ENCODE measurements at regions not wholly inside any gene's neighbourhood (a gene's known extent, or its start where the extent isn't known, plus 50 kb on each side); places are given as distances from the start of the nearest gene placed in this dataset.
"Not testable (repeated sequence)": the region's sequence is repeated elsewhere in the genome, so short reads cannot be mapped to it uniquely, and the experiment has no call there.

DNA sequence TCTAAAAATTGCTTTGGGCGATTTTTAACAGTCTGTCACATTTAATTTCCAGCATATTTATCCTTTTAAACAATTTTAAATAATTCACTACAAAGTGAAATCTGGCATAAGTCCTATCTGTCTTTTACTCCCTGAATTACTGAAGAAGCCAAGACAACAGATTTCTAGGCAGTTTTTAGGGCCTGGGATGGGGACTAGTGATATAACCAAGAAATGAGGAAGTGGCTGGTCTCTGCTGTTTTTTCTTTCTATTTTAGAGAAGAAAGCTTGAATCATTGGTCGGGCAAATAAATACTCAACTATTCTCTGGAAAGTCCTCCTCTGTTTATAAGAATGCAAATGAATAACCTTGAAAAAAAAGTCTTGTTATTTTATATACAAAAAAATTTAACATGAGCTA lies 79.7 kb upstream of the SSBP2 start:
- no peak for DNase-seq (ENCODE audit: low read depth in 2 of 2, low spot score in 1 of 2)

DNA sequence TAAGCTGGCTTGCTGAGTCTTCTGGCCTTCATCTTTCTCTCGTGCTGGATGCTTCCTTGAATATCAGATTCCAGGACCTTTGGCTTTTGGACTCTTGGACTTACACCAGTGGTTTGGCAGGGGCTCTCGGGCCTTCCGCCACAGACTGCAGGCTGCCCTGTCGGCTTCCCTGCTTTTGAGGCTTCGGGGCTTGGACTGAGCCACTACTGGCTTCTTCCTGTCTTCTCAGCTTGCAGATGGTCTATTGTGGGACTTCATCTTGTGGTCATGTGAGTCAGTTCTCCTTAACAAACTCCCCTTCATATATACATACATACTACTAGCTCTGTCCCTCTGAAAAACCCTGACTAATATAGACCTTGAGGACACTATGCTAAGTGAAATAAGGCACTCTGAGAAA lies 78.3 kb upstream of the SSBP2 start:
- DNase-seq (ENCODE audit: low read depth in 2 of 2, low spot score in 1 of 2): no peak

DNA sequence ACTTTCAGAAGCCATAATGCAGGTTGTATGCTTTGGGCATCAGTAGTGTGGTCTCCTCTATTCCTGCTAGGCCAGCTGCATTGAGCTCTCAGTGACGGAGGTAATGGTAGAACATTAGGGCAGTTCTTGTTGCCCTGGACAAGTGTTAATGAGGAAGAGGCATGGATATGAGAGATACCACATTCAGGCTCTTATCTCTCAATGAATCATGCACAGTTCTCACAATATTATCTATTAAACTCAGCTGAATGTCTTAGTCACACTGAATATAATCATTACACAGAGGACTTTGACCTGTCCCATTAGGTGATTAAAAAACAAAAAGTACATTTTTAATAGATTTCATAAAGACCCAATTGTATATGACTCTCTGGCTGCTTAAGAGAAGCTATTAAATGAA lies 76.6 kb upstream of the SSBP2 start:
- DNase-seq (ENCODE audit: low read depth in 2 of 2, low spot score in 1 of 2): no peak

DNA sequence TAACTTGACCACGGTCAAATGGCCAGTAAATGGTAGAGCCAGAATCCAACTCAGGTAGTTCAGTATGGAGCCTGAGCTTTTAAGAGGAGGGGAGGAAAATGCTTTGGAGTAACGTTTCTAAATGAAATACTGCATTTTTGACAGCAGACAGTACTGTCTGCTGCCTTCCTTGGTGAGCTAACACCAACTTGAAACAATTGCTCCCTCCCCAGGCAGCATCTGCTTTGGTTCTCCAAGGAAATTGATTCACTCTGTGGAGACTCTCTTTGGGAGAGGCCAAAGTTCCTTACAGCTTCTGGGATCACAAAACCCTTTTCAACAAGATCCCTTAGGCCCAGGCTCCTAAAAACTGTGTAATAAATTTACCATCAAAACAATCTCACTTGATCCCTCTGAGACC lies 75.2 kb upstream of the SSBP2 start:
- no peak for DNase-seq (ENCODE audit: low read depth in 2 of 2, low spot score in 1 of 2)

DNA sequence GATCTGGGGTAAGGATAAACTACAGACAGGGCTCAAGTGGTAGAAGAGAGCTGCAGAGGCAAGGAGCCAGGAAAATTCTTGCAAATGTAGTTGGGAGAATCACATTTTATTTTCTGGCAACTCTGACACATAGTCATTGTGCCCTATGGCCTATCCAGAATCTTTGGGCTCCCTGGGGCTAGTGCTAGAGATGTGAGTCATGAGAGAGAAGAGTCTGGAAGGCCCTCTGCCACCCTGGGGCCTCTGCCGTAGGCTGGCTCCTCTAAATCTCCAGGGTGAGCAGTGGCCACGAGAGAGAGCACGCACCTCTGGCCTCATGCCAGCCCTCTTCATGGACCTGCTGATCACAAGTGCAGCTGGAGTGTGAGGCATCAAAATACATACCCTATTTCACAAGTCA lies 74.3 kb upstream of the SSBP2 start:
- DNase-seq (ENCODE audit: low read depth in 2 of 2, low spot score in 1 of 2): no peak

DNA sequence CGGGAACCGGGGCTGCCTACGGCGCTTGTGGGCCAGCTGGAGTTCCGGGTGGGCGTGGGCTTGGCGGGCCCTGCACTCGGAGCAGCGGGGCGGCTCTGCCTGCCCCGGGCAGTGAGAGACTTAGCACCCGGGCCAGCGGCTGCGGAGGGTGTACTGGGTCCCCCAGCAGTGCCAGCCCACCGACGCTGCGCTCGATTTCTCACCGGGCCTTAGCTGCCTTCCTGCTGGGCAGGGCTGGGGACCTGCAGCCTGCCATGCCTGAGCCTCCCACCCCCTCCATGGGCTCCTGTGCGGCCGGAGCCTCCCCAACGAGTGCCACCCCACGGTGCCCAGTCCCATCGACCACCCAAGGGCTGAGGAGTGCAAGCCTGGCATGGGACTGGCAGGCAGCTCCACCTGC lies 72.8 kb upstream of the SSBP2 start:
- not testable (repeated sequence) for DNase-seq (ENCODE audit: low read depth in 2 of 2, low spot score in 1 of 2)

DNA sequence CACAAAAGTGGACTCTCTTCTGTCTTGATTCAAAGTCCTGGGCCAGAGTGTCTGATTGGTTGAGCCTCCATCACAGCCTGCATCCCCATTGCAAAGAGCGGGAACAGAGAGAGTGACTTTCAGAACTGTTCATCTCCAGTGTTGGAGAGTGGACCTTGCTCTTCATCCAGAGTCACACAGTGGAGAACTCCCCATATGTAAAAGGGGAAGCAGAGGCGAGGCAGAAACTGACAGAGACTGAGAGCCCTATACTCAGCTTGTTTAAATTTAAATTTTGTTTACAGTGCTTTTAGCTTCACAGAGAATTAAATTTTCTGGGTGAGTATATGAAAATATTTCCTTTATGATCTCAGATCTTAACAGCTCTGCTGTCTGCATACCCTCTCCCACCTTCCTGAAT lies 70.0 kb upstream of the SSBP2 start:
- DNase-seq (ENCODE audit: low read depth in 2 of 2, low spot score in 1 of 2): no peak

DNA sequence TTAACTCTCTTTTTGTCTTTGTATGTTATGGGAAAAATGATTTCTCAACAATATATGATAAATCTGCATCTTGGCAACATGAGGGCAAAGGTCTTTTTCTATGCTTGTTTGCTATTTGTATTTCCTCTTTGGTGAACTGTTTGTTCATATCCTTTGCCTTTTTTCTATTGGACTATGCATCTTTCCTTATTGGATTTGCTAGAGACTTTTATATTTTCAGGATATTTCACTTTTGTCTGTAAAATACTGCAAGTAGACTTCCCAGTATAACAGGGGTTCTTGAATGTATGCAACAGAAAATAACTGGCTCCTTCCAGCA lies 69.4 kb upstream of the SSBP2 start:
- DNase-seq (ENCODE audit: low read depth in 2 of 2, low spot score in 1 of 2): no peak

DNA sequence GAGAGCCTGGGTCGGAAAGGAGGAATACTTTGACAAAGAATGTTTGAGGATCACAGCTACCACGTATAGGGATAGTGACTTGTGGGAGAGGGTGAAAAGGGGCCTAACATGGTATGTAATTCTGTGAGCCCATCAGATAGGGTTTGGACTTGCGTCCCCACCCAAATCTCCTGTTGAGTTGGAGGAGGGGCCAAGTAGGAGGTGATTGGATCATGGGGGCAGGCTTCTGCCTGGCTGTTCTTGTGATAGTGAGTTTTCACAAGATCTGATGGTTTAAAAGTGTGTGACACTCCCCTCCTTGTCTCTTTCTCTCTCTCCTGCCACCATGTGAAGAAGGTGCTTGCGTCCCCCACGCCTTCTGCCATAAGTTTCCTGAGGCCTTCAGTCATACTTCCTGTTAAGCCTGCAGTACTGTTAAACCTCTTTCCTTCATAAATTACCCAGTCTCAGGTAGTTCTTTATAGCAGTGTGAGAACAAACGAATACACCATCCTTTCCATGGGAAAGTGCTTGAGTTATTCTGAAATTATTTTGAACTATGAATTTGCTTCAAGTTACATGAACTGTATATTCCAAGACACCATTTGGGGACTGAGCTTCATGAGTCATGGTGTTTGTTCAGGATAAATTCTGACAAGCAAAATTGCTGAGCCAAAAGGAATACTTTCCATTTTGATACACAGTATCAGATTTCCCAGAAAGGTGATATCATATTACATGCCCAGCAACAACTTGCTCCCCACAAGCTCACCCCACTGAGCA lies 68.8 kb upstream of the SSBP2 start:
- DNase-seq (ENCODE audit: low read depth in 2 of 2, low spot score in 1 of 2): no peak

DNA sequence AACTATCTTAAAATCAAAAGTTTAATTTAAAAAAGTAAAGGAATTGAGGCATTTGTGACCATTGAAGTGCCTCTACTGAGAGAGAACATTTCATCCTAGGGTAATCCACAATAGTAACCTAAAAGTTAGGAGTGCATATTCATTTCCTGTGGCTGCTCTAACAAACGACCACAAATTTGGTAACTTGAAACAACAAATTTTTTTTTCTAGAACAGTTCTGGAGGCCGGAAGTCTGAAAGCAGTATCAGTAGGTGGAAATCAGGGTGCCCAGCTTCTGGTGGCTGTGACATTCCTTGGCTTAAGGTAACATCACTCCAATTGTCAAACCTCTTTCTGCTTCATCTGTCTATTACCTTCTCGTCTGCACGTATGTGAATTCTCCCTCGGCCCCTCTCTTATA lies 67.1 kb upstream of the SSBP2 start:
- DNase-seq (ENCODE audit: low read depth in 2 of 2, low spot score in 1 of 2): no peak

DNA sequence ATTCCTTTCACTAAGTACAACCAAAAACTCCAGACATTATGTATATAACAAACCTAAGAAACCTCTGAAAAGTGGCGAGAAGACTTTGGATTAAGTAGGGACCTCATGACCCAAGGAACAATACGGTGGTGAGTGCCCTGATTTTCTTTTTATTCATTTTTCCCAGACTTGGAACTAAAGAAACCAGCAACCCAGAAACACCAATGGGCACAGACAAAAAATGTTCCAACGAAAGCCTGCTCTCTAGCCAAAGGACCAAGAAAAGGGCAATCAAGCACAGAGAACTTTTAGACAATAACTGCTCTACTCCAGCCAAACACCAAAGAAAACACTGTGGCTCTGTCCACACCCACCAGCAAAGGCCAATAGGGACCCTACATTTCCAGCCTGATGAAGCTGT lies 66.2 kb upstream of the SSBP2 start:
- no peak for DNase-seq (ENCODE audit: low read depth in 2 of 2, low spot score in 1 of 2)

DNA sequence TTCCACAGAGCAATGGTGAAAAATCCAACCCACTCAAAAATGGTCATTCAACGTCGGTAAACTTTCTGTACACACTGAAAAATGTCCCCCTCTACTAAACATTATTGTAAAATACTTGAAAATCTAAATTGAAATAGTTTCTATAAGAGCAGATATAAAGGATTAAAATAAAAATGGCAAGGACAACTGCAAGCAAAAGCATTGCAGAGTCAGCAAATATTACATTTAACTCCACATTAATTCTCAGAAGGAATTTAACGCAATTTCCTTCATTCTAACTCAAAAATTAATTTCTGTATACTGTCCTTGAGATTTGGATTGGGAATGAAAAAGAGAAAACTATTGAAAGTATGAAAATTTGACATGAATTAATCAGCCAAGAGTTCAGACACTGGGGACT lies 64.4 kb upstream of the SSBP2 start:
- no peak for DNase-seq (ENCODE audit: low read depth in 2 of 2, low spot score in 1 of 2)

DNA sequence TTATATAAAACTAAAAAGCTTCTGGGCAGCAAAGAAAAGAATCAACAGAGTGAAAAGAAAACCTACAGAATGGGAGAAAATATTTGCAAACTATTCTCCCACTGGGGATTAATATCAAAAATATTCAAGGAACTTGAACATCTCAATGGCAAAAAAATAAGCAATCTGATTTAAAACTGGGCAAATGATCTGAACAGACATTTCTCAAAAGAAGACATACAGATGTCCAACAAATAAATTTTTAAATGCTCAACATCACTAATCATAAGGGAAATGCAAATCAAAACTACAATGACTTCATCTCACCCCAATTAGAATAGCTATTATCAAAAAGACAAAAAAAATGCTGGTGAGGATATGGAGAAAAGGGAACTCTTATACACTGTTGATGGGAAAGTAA lies 57.2 kb upstream of the SSBP2 start:
- no peak for DNase-seq (ENCODE audit: low read depth in 2 of 2, low spot score in 1 of 2)

DNA sequence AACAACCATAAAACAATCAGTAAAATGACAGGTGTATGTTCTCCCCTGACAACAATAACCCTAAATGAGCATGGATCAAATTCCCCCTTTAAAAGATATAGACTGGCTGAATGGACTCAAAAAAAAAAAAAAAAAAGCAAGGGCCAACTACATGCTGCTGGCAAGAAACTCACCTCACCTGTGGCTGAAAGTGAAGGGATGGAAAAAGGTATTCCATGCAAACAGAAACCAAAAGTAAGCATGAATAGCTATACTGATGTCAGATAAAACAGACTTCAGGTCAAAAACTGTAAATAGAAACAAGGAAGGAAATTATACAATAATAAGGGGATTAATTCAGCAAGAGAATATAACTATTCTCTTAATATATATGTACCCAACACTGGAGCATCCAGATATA lies 54.2 kb upstream of the SSBP2 start:
- no peak for DNase-seq (ENCODE audit: low read depth in 2 of 2, low spot score in 1 of 2)

DNA sequence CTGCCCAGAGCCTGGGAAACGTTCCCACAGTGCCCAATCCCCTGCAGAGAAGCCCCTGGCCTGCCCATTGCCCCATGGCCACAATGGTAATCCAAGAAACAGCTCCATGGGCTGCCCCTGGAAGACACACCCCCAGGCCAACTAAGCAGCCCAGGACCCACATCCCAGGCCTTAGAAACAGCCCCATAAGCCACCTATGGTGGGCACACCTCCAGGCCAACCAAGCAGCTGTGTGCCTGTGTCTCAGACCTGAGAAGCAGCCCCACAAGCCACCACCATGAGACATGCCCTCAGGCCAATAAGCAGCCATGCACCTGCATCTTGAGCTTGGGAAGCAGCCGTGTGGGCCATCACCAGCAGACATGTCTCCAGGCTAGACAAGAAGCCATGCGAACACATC lies 52.9 kb upstream of the SSBP2 start:
- no peak for DNase-seq (ENCODE audit: low read depth in 2 of 2, low spot score in 1 of 2)

DNA sequence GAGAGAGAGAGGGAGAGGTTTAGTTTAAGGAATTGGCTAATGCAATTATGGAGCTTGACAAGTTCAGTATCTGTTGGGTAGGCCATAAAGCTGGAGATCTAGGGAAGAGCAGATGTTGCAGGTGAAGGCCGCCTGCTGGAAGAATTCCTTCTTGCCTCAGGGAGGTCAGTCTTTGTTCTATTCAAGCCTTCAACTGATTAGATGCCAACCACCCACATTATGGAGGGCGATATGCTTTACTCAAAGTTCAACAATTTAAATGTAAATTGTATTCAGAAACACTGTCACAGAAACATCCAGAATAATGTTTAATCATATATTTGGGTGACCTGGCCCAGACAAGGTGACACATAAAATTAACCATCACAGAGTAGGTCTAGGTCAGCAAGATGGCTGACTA lies 51.7 kb upstream of the SSBP2 start:
- DNase-seq (ENCODE audit: low read depth in 2 of 2, low spot score in 1 of 2): no peak

DNA sequence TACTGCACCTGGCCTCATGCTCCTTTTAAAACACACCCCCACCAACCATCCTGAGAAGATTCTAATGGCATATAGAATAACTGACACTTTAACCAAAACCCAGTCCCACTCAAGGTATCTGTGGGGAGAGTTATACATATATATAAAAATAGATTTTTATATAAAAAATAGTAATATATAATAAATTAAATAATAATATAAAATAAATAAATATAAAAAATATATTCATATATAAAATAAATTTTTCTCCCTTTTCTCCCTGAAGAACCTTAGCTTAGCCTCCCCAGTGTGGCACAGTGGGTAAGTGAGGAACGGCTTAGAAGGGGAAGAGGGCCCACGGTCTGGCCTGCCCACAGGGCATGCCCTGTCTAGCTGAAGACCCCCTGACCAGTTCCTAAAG lies 51.1 kb upstream of the SSBP2 start:
- no peak for DNase-seq (ENCODE audit: low read depth in 2 of 2, low spot score in 1 of 2)

DNA sequence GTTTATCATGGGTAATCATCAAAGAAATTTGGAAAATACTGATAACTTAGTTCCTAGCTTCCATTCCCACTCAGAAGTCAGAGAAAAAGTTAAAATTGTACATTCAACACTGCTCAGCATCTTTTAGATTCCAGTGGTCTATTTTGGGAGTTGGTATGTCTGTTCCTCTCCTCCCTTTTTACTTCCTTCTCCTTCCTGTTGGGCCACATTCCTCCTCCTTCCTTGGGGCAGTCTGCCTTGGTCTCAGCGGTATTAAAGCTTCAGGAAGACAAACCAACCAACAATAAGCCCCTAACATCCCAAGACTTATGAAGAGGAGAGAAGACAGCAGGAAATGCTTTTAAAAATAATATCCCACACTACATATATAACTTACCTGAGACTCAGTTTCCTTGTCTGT lies 49.9 kb upstream of the SSBP2 start:
- DNase-seq (ENCODE audit: low read depth in 2 of 2, low spot score in 1 of 2): no peak
